ENCODE measurements at regions not wholly inside any gene's neighbourhood (a gene's known extent, or its start where the extent isn't known, plus 50 kb on each side); places are given as distances from the start of the nearest gene placed in this dataset.

DNA sequence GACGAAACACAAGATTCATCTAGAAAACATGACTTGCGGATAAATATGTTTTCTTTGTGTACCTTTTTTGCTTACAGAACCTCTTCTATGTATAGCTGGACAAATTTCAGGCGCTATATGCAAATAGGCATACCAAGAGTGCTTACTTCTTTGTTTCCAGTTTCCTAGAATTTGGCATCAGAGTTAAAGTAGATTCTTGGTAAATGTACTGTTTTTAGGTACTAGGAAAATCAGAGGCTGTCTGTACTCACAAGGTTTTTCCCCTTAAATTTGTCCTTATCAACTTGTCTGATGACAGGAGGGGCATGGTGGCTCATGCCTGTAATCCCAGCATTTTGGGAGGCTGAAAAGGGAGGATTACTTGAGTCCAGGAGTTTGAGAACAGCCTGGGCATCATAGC, 124.9 kb upstream of the TMEM170B start:
- Mint-ChIP-seq H3K4me1 (ENCODE audit: low read depth) (peaks cover 44% of the 10 kb centered on the region), H3K9me3 (peaks cover 10% of the 10 kb centered on the region), H3K27me3 (no peaks in the 10 kb centered on the region), H3K27ac (peak overlapping the region; percentile 84), H3K4me3 (no peak overlapping the region), H3K36me3 (ENCODE audit: low read depth) (peaks cover 1% of the 10 kb centered on the region)
- peak; percentile 63 for ATAC-seq
- ChIA-PET POLR2A (interaction anchor here (0.7 to 1.4 kb wide), 6 partner anchors 26 to 1934 kb away, joined by 3 to 7 read pairs (median 4); no protein-coding TSS in a partner anchor), CTCF (interaction anchor here (0.7 to 1.5 kb wide), 6 partner anchors 16 to 154 kb away, joined by 3 to 9 read pairs (median 4); no protein-coding TSS in a partner anchor)
- DNase-seq, result no peak
- intact Hi-C loops (cut with micrococcal nuclease), result loop anchor here (5.0 to 10.0 kb wide), 3 partner anchors 45 to 238 kb away; no protein-coding TSS in a partner anchor
- TF ChIP-seq, protein P1, sequence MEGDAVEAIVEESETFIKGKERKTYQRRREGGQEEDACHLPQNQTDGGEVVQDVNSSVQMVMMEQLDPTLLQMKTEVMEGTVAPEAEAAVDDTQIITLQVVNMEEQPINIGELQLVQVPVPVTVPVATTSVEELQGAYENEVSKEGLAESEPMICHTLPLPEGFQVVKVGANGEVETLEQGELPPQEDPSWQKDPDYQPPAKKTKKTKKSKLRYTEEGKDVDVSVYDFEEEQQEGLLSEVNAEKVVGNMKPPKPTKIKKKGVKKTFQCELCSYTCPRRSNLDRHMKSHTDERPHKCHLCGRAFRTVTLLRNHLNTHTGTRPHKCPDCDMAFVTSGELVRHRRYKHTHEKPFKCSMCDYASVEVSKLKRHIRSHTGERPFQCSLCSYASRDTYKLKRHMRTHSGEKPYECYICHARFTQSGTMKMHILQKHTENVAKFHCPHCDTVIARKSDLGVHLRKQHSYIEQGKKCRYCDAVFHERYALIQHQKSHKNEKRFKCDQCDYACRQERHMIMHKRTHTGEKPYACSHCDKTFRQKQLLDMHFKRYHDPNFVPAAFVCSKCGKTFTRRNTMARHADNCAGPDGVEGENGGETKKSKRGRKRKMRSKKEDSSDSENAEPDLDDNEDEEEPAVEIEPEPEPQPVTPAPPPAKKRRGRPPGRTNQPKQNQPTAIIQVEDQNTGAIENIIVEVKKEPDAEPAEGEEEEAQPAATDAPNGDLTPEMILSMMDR (IDR thresholded peaks at IDR 0.05), result no peak

DNA sequence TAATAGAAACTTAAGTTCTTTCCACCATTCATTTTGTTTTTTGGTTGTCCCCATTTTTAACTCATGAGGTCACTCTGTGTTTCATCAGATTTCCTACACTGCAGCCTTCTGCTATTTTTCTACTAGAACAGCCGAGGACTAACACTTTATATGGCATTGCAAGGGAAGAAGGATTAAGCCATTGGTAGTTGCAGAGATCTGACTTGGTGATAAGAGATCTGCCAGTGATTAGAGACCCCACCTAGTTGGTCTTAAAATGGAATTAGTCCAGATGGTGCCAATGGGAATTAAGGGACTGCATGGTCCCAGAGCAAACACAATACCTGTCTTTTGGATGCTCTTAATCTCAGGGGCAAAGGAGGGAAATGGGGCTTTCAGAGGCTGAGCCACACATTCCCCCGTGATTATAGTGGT, 125.5 kb upstream of the TMEM170B start:
- Mint-ChIP-seq H3K4me1 (ENCODE audit: low read depth) (peaks cover 44% of the 10 kb centered on the region), H3K27me3 (no peaks in the 10 kb centered on the region), H3K9me3 (peaks cover 10% of the 10 kb centered on the region), H3K36me3 (ENCODE audit: low read depth) (no peaks in the 10 kb centered on the region), H3K4me3 (no peak overlapping the region), H3K27ac (peak overlapping the region; percentile 84)
- ATAC-seq, result no peak
- CTCF ChIA-PET, result interaction anchor here (1.1 to 1.3 kb wide), 3 partner anchors 27 to 153 kb away, joined by 4 to 9 read pairs (median 4); no protein-coding TSS in a partner anchor
- intact Hi-C loops (cut with micrococcal nuclease), result loop anchor here (5.0 to 10.0 kb wide), 3 partner anchors 45 to 237 kb away; no protein-coding TSS in a partner anchor
- POLR2A ChIA-PET, result no interaction called here
- DNase-seq, result no peak
- TF ChIP-seq, protein P1 (IDR thresholded peaks at IDR 0.05), result no peak

- H3K4me1 Mint-ChIP-seq (ENCODE audit: low read depth), result peaks cover 44% of the 10 kb centered on the region
- H3K9me3 Mint-ChIP-seq, result peaks cover 9% of the 10 kb centered on the region
- CTCF ChIA-PET, result interaction anchor here (1.4 kb wide), 1 partner anchor 85 kb away, joined by 8 read pairs; no protein-coding TSS in a partner anchor
- intact Hi-C loops (cut with micrococcal nuclease), result loop anchor here (5.0 to 10.0 kb wide), 3 partner anchors 44 to 237 kb away; no protein-coding TSS in a partner anchor
- TF ChIP-seq, protein P1 (IDR thresholded peaks at IDR 0.05), result no peak
- H3K27ac Mint-ChIP-seq, result peak overlapping the region; percentile 84
- POLR2A ChIA-PET, result no interaction called here
- no peak overlapping the region for H3K4me3 Mint-ChIP-seq
- ATAC-seq (no peak), DNase-seq (no peak)
- no peaks in the 10 kb centered on the region for H3K36me3 Mint-ChIP-seq (ENCODE audit: low read depth)
- peaks cover 2% of the 10 kb centered on the region for H3K27me3 Mint-ChIP-seq
These were observed 126.0 kb upstream of the TMEM170B start for GRCh38 chr6:11411593-11411992.

DNA sequence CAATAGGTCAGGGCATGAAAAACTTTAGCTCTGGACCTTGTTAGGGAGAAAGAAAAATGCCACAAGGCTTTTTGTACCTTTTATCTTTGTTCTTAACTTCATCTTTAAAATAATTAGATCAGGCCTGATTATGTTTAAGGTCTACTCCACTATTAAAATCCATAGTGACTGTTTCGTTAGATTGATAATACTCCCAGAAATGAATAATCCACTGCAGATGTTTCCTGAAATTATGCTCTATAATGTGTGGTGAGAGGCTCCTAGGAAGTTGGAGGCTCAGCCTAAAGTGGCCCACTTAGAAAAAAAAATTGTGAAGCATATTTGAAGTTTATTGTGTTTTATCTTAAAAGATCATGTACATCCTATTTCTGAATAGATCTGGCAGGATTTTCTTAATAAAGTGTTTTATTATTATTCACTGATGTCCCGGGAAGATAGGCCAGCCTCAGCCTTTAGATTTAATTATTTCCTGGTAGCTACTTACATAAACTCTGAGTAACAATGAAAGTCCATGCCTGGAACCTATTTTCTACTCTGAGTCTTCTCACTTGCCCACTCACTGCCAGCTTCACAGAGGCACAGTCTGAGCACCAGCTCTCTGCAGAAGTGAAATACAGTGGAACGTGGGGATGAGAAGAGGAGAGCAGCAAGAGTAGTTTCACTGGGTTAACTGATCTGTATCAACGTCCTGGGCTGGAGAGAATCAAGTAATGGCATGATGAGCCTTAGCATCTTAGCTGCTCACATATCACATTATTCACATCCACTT, 126.8 kb upstream of the TMEM170B start:
- POLR2A ChIA-PET, result no interaction called here
- no peaks in the 10 kb centered on the region for H3K36me3 Mint-ChIP-seq (ENCODE audit: low read depth)
- peak; percentile 75 for ATAC-seq

More for the DNA sequence above, 126.8 kb upstream of the TMEM170B start:
- TF ChIP-seq, protein P1 (IDR thresholded peaks at IDR 0.05), result no peak
- peak; percentile 60 for DNase-seq
- CTCF ChIA-PET, result interaction anchor here (1.4 kb wide), 1 partner anchor 86 kb away, joined by 8 read pairs; no protein-coding TSS in a partner anchor
- Mint-ChIP-seq H3K4me3 (no peak overlapping the region), H3K4me1 (ENCODE audit: low read depth) (peaks cover 40% of the 10 kb centered on the region), H3K9me3 (peaks cover 3% of the 10 kb centered on the region), H3K27me3 (peaks cover 2% of the 10 kb centered on the region), H3K27ac (peak overlapping the region; percentile 22)
- intact Hi-C loops (cut with micrococcal nuclease), result loop anchor here (5.0 to 10.0 kb wide), 3 partner anchors 43 to 236 kb away; no protein-coding TSS in a partner anchor

Data from activated CD8-positive, alpha-beta T cell treated with anti-CD3 and anti-CD28 coated beads for 36 hours (primary cell).